NCI-H1930 (cell line): ENCODE measurements at regions not wholly inside any gene's neighbourhood (a gene's known extent, or its start where the extent isn't known, plus 50 kb on each side); places are given as distances from the start of the nearest gene placed in this dataset.

Experiments
- DNase-seq, 2 experiments: peaks; one replicate each; lab custom pipeline; 2025; lab: John Stamatoyannopoulos, UW

GRCh38 chr2:219692521-219692920 is 65.1 kb downstream of the SLC4A3 start:
- no peak for DNase-seq

- DNase-seq, result no peak
These were observed 67.8 kb downstream of the SLC4A3 start for GRCh38 chr2:219695145-219695709.

- no peak for DNase-seq
These were observed 70.6 kb downstream of the SLC4A3 start for GRCh38 chr2:219697811-219698747.

- DNase-seq, result no peak
These were observed 71.5 kb downstream of the SLC4A3 start for GRCh38 chr2:219698748-219699439.

GRCh38 chr2:219699440-219699821 is 72.0 kb downstream of the SLC4A3 start:
- no peak for DNase-seq

- DNase-seq, result no peak
These were observed 74.6 kb downstream of the SLC4A3 start for GRCh38 chr2:219701847-219702634.

GRCh38 chr2:219702796-219703545 is 75.5 kb downstream of the SLC4A3 start:
- DNase-seq, result no peak

GRCh38 chr2:219704878-219705277 is 77.4 kb downstream of the SLC4A3 start:
- DNase-seq, result no peak

GRCh38 chr2:219706823-219707281 is 79.4 kb downstream of the SLC4A3 start:
- DNase-seq, result peak in 1 of 2 experiments; percentile 6

- DNase-seq, result no peak
These were observed 80.3 kb downstream of the SLC4A3 start for GRCh38 chr2:219707496-219708285.

GRCh38 chr2:219709331-219709761 is 81.9 kb downstream of the SLC4A3 start:
- DNase-seq, result no peak

GRCh38 chr2:219713110-219713509 is 85.7 kb downstream of the SLC4A3 start:
- DNase-seq, result peak in 1 of 2 experiments; percentile 23

- DNase-seq, result no peak
These were observed 87.4 kb downstream of the SLC4A3 start for GRCh38 chr2:219714681-219715400.

GRCh38 chr2:219718066-219718465 is 90.6 kb downstream of the SLC4A3 start:
- no peak for DNase-seq

GRCh38 chr2:219719521-219719920 is 92.1 kb downstream of the SLC4A3 start:
- DNase-seq, result no peak

- no peak for DNase-seq
These were observed 93.5 kb downstream of the SLC4A3 start for GRCh38 chr2:219720956-219721355.

GRCh38 chr2:219722276-219722879 is 94.9 kb downstream of the SLC4A3 start:
- DNase-seq, result no peak

GRCh38 chr2:219723311-219723710 is 95.9 kb downstream of the SLC4A3 start:
- DNase-seq, result no peak

GRCh38 chr2:219724628-219725027 is 97.2 kb downstream of the SLC4A3 start:
- no peak for DNase-seq
